Activated T-cell treated with anti-CD3 and anti-CD28 coated beads, Interleukin-2, amount 50 U/mL, for 72 hours (primary cell): ENCODE measurements at regions not wholly inside any gene's neighbourhood (a gene's known extent, or its start where the extent isn't known, plus 50 kb on each side); places are given as distances from the start of the nearest gene placed in this dataset.

Experiments used
- ATAC-seq, 2 donors: fragments of 150-1000 bp; cut with Tn5 transposase; replicated peaks in 1 of 2; 2 replicates each; pipeline ENCODE4 v1.10.0; 2021; ENCODE audit warnings: moderate library complexity in 2 of 2, mild to moderate bottlenecking in 1 of 2
- DNase-seq, 2 donors: peaks; one replicate each; pipeline ENCODE4 v3.0.0; 2021 to 2022; ENCODE audit warnings: mixed read lengths in 1 of 2
- H3K27ac Mint-ChIP-seq: one replicate; pipeline ENCODE4 v1.8.0; 2022; ENCODE audit warnings: mild to moderate bottlenecking, moderate library complexity, mixed read lengths
- H3K27me3 Mint-ChIP-seq: one replicate; pipeline ENCODE4 v1.8.0; 2022; ENCODE audit warnings: low read depth, mixed read lengths
- H3K36me3 Mint-ChIP-seq, 2 donors: one replicate each; pipeline ENCODE4 v1.8.0; 2022; ENCODE audit warnings: mixed read lengths in 2 of 2, mild to moderate bottlenecking in 1 of 2; ENCODE audit not compliant: insufficient read depth in 2 of 2
- H3K4me1 Mint-ChIP-seq: one replicate; pipeline ENCODE4 v1.8.0; 2022; ENCODE audit warnings: low read depth, mixed read lengths
- H3K4me3 Mint-ChIP-seq, 2 donors: one replicate each; pipeline ENCODE4 v1.8.0; 2022; ENCODE audit warnings: mild to moderate bottlenecking in 2 of 2, mixed read lengths in 2 of 2, moderate library complexity in 2 of 2
- H3K9me3 Mint-ChIP-seq, 2 donors: one replicate each; pipeline ENCODE4 v1.8.0; 2022; ENCODE audit warnings: mixed read lengths in 2 of 2

- Mint-ChIP-seq H3K4me1 (no peaks in the 10 kb centered on the region), H3K4me3 (no peak overlapping the region), H3K27ac (no peak overlapping the region), H3K9me3 (peaks cover 8 to 20% of the 10 kb centered on the region in 2 donors), H3K36me3 (no peaks in the 10 kb centered on the region), H3K27me3 (no peaks in the 10 kb centered on the region)
- no peak for ATAC-seq
- DNase-seq, result no peak
Observed at GRCh38 chr5:167872791-167873190, 418.7 kb upstream of the WWC1 start.

- ATAC-seq (no peak), DNase-seq (no peak)
- no peaks in the 10 kb centered on the region for H3K36me3 Mint-ChIP-seq
- peaks cover 8 to 17% of the 10 kb centered on the region in 2 donors for H3K9me3 Mint-ChIP-seq
- no peaks in the 10 kb centered on the region for H3K27me3 Mint-ChIP-seq
- H3K27ac Mint-ChIP-seq, result no peak overlapping the region
- no peaks in the 10 kb centered on the region for H3K4me1 Mint-ChIP-seq
- no peak overlapping the region for H3K4me3 Mint-ChIP-seq
Observed at GRCh38 chr5:167877114-167877722, 414.2 kb upstream of the WWC1 start.

- no peak for DNase-seq
- Mint-ChIP-seq H3K4me1 (no peaks in the 10 kb centered on the region), H3K4me3 (no peak overlapping the region), H3K36me3 (no peaks in the 10 kb centered on the region), H3K27ac (no peak overlapping the region), H3K27me3 (no peaks in the 10 kb centered on the region), H3K9me3 (peaks cover 11 to 16% of the 10 kb centered on the region in 2 donors)
- ATAC-seq, result no peak
Observed at GRCh38 chr5:167877924-167878323, 413.5 kb upstream of the WWC1 start.

- Mint-ChIP-seq H3K9me3 (peaks cover 5% of the 10 kb centered on the region in 2 donors), H3K4me1 (no peaks in the 10 kb centered on the region), H3K4me3 (no peak overlapping the region), H3K36me3 (no peaks in the 10 kb centered on the region), H3K27ac (no peak overlapping the region), H3K27me3 (no peaks in the 10 kb centered on the region)
- ATAC-seq (no peak), DNase-seq (no peak)
Observed at GRCh38 chr5:167880420-167880819, 411.0 kb upstream of the WWC1 start.

- Mint-ChIP-seq H3K36me3 (no peaks in the 10 kb centered on the region), H3K27ac (no peak overlapping the region), H3K4me3 (no peak overlapping the region), H3K4me1 (no peaks in the 10 kb centered on the region), H3K27me3 (no peaks in the 10 kb centered on the region), H3K9me3 (peaks cover 3 to 5% of the 10 kb centered on the region in 2 donors)
- ATAC-seq (no peak), DNase-seq (no peak)
Observed at GRCh38 chr5:167881041-167881440, 410.4 kb upstream of the WWC1 start.

GRCh38 chr5:167886196-167886595 is 405.2 kb upstream of the WWC1 start:
- no peak overlapping the region for H3K27ac Mint-ChIP-seq
- no peak for DNase-seq
- H3K27me3 Mint-ChIP-seq, result no peaks in the 10 kb centered on the region
- no peak overlapping the region for H3K4me3 Mint-ChIP-seq
- no peak for ATAC-seq
- peaks cover 0 to 3% of the 10 kb centered on the region in 2 donors for H3K9me3 Mint-ChIP-seq
- H3K36me3 Mint-ChIP-seq, result no peaks in the 10 kb centered on the region
- H3K4me1 Mint-ChIP-seq, result no peaks in the 10 kb centered on the region

GRCh38 chr5:167888393-167888792 is 403.1 kb upstream of the WWC1 start:
- Mint-ChIP-seq H3K9me3 (no peaks in the 10 kb centered on the region), H3K4me3 (no peak overlapping the region), H3K36me3 (no peaks in the 10 kb centered on the region), H3K27me3 (no peaks in the 10 kb centered on the region), H3K4me1 (no peaks in the 10 kb centered on the region), H3K27ac (no peak overlapping the region)
- DNase-seq, result no peak
- no peak for ATAC-seq

- Mint-ChIP-seq H3K27ac (no peak overlapping the region), H3K36me3 (no peaks in the 10 kb centered on the region), H3K27me3 (no peaks in the 10 kb centered on the region), H3K4me1 (no peaks in the 10 kb centered on the region), H3K9me3 (peaks cover 0 to 2% of the 10 kb centered on the region in 2 donors), H3K4me3 (no peak overlapping the region)
- ATAC-seq, result no peak
- no peak for DNase-seq
Observed at GRCh38 chr5:167889276-167889675, 402.2 kb upstream of the WWC1 start.

- Mint-ChIP-seq H3K4me1 (no peaks in the 10 kb centered on the region), H3K4me3 (no peak overlapping the region), H3K27me3 (no peaks in the 10 kb centered on the region), H3K27ac (no peak overlapping the region), H3K9me3 (peaks cover 1 to 3% of the 10 kb centered on the region in 2 donors), H3K36me3 (no peaks in the 10 kb centered on the region)
- no peak for ATAC-seq
- no peak for DNase-seq
Observed at GRCh38 chr5:167892352-167893115, 398.9 kb upstream of the WWC1 start.

GRCh38 chr5:167893271-167893670 is 398.2 kb upstream of the WWC1 start:
- H3K27ac Mint-ChIP-seq, result no peak overlapping the region
- no peaks in the 10 kb centered on the region for H3K36me3 Mint-ChIP-seq
- H3K27me3 Mint-ChIP-seq, result no peaks in the 10 kb centered on the region
- ATAC-seq (no peak), DNase-seq (no peak)
- peaks cover 1 to 3% of the 10 kb centered on the region in 2 donors for H3K9me3 Mint-ChIP-seq
- H3K4me3 Mint-ChIP-seq, result no peak overlapping the region
- no peaks in the 10 kb centered on the region for H3K4me1 Mint-ChIP-seq

- H3K36me3 Mint-ChIP-seq, result peaks cover 0 to 2% of the 10 kb centered on the region in 2 donors
- ATAC-seq (no peak), DNase-seq (no peak)
- H3K27ac Mint-ChIP-seq, result no peak overlapping the region
- H3K9me3 Mint-ChIP-seq, result peaks cover 3 to 4% of the 10 kb centered on the region in 2 donors
- H3K4me1 Mint-ChIP-seq, result no peaks in the 10 kb centered on the region
- no peaks in the 10 kb centered on the region for H3K27me3 Mint-ChIP-seq
- H3K4me3 Mint-ChIP-seq, result no peak overlapping the region
Observed at GRCh38 chr5:167894631-167895472, 396.6 kb upstream of the WWC1 start.

GRCh38 chr5:167895899-167896659 is 395.4 kb upstream of the WWC1 start:
- Mint-ChIP-seq H3K36me3 (peaks cover 0 to 2% of the 10 kb centered on the region in 2 donors), H3K27me3 (no peaks in the 10 kb centered on the region), H3K4me3 (no peak overlapping the region), H3K4me1 (no peaks in the 10 kb centered on the region), H3K27ac (no peak overlapping the region), H3K9me3 (peaks cover 3 to 4% of the 10 kb centered on the region in 2 donors)
- DNase-seq (no peak), ATAC-seq (no peak)
